Left colon (tissue), 2 donors: ENCODE measurements at regions not wholly inside any gene's neighbourhood (a gene's known extent, or its start where the extent isn't known, plus 50 kb on each side); places are given as distances from the start of the nearest gene placed in this dataset.
"Not testable (repeated sequence)": the region's sequence is repeated elsewhere in the genome, so short reads cannot be mapped to it uniquely, and the experiment has no call there.

Source experiments
- ATAC-seq: fragments of 200-7000 bp; cut with Tn5 transposase; one replicate; pipeline ENCODE4 v1.9.1; 2020; ENCODE audit warnings: mild to moderate bottlenecking, moderate library complexity
- DNase-seq, 2 donors: peaks; one replicate each; pipeline ENCODE4 v3.0.0-alpha.2; 2020
- intact Hi-C, 2 donors: fragments of 100-400 bp; cut with DNase I in 1 of 2; cut with micrococcal nuclease in 1 of 2; formaldehyde crosslinking; loops; one replicate each; pipeline versions ENCODE4 v1.11.2 to v1.14.0; 2022; cut with DNase I, micrococcal nuclease
- donor health status: DM: no; HTN: no; CAD: no.
- donor health status: DM: yes; HTN: yes; CAD: no.

DNA sequence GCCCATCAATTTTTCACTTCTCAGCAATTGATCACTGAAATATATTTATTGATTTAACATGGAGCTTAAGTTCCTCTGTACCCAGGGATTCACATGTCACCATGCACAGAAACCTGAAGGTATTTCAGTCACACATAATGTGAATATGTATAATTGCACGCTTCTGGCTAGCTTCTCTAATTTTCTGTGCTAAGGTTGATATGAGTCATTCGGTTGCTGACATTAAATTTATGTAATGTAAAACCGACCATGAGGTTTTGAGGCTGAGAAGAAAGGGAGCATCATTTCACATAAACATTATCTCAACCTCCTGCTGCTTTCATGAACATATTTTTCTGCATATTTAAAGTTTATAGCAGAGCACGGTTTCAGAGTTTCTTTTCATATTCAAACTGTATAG is 381.0 kb upstream of the TPK1 start:
- ATAC-seq (no peak), DNase-seq (no peak)
- intact Hi-C loops = no loop called here

DNA sequence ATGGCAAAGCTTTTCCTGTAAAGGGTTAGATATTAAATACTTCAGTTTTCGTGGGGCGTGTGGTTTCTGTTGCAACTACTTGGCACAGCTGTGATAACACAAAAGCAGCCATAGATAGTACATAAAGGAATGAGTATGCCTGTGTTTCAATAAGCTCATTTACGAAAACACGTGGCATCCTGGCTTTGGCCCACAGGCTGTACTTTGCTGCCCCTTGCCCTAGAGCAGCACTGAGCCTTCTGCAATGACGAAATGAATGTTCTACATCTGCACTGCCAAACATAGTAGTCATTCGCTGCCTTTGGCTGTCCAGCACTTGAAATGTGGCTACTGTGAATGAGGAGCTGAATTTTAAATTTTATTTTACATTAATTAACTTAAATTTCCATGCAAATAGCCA is 376.2 kb upstream of the TPK1 start:
- DNase-seq = no peak
- ATAC-seq = no peak
- intact Hi-C loops = no loop called here

DNA sequence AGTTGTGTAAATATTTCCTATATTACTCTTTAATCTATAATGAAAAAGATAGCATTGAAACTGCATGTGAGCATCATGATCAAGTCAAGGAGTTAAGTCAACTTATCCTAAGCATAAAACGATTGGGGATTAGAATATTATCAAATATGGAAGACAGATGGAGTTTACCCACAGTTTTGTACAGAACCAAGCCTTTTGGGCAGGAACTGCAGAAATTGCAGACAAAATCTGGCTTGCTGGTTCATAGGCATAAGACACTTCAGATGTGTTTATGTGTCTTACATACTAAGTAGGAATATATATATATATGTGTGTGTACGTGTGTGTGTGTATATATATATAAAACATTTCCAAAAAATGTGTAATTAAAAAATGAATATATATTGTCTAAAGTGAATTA is 375.4 kb upstream of the TPK1 start:
- ATAC-seq = no peak
- intact Hi-C loops = no loop called here
- DNase-seq = no peak

DNA sequence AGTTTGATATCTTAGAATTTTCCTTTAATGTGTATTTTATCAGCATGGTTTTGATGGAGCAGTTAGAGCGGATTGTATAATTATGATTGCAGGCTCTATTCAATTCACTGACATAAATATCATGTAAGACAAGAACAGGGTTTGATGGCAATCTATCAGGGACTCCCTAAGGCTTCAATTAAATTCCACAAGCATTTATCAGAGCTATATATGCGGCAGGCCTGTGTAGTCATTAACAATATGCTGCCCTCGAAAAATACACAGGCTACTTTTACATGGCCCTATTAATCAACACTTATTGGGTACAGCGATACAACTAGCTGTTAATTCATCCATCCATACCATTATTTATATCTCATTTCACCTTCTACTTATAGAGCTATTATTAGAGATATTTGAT is 358.1 kb upstream of the TPK1 start:
- no peak for ATAC-seq
- DNase-seq = no peak
- intact Hi-C loops = no loop called here

DNA sequence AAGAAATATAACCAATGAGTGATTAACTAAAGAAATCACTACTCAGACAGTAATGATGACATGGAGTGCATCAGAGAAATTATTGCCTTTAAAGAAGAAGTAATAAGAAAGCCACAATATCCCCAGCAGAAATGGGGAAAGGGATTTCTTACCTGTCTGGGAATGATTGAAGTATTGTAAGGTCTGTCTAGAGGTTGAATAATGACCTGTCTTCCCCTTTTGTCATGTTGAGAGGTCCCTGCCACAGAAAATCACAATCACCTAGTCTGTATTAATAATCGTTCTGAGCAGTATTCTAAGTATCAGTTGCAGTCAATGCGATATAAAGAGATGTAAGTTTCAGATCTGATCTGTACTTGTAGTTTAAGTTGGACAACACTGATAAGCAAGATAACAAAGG is 349.1 kb upstream of the TPK1 start:
- intact Hi-C loops = no loop called here
- no peak for DNase-seq
- no peak for ATAC-seq

DNA sequence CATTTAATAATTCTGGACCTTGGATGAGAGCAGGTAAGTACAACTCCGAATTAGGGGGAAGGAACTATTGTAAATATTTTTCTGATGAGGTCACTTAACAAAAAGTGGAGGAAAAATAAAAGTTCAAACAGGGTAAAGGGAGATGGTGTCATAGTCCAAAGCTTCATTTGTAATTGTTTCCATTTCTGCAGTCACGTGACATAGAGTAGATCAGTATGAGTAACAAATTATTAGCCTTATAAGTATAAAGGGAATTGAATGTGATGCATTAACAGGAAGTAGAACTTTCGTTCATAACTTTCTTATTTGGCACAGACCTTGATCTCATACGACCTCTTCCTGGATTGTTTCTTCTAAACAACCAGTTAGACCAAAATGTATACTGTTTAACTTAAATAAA is 347.2 kb upstream of the TPK1 start:
- ATAC-seq = no peak
- intact Hi-C loops = no loop called here
- no peak for DNase-seq

DNA sequence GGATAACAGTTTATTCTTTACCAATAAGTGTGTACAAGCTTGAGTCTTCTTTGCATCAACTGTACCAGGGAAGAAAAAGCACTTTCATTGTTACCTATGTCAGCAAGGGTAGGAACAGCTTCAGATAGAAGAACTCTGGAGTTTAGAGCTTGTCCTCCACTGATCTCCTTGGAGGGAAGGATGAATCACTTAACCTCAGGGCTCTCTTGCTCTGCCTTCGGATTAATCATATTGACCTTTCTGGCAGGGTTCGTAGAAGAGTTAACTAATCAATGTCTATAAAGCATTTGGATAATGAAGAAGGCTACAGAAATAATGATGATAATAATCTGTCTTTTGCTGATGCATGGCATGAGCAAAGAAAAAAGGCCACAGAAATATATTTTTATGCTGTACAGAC is 339.5 kb upstream of the TPK1 start:
- DNase-seq = no peak
- ATAC-seq = no peak
- intact Hi-C loops = no loop called here

DNA sequence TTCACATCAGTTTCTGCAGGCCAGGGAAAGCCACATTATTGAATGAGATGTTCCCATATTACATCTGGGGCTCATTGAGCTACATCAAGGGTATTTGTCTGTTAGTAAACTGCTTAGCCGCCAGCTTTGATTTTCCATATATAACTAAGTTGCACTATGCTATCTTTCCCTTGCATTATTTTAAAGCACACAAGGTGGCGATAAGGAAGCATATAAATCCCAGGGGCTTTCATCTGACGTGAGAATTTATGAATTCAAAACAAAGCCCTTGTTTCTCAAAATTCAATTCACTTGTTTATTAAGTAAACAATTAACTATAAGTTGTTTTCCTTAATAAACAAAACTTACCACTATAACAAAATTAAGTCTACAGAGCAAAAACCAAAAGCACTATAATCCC is 334.1 kb upstream of the TPK1 start:
- intact Hi-C loops = no loop called here
- no peak for DNase-seq
- ATAC-seq = no peak

DNA sequence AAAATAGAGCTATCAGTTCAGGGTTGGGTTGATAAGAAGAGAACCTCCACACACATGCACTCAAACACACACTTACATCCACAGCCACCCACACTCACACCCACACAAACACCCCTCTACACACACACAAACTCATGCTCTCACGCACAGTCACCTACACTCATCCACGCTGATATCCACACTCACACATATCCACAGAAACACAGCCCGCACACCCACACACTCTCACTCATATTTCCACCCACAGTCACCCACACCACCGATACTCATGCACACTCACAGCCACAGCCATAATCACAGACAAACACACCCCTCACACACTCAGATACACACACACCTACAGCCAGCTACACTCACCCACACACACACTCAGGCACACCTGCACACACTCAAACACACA is 333.0 kb upstream of the TPK1 start:
- DNase-seq (no peak), ATAC-seq (no peak)
- intact Hi-C loops = no loop called here

DNA sequence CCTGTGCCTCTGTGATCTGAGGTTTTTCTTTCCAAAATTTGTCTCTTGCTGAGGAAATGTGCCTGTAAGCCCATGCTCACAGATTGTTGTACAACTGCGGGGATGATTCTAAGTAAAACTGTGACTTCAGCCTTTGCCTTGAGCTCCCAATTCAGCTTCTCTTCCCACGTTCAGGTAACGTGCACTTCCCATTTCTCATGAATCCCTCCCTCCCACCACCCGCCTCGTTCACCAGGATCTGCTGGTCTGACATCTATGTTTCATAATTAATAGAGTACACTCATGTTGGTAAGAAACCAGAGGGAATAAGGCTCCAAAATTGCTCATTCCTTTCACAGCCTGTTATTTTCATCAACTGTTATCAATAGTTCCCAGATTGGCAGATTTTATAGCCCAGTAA is 332.6 kb upstream of the TPK1 start:
- ATAC-seq (no peak), DNase-seq (no peak)
- intact Hi-C loops = no loop called here

DNA sequence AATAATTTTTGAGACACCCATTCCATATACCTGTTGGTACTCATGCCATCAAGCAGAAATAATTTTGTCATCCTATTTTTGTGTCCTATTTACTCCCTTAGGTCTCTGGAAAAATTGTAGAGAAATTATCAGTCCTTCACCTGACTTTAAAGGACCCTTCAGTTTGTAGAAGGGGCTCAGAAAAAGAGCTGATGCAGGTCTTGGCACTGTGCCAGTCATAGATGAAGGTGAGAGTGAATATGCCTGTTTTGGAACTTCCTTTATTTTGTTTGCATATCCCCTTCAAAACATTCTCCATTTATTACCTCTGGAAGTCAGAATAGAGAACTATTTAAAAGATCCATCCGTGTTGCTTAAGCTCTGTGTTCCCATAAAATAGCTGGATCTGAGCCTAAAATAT is 321.0 kb upstream of the TPK1 start:
- intact Hi-C loops = no loop called here
- ATAC-seq (no peak), DNase-seq (no peak)

DNA sequence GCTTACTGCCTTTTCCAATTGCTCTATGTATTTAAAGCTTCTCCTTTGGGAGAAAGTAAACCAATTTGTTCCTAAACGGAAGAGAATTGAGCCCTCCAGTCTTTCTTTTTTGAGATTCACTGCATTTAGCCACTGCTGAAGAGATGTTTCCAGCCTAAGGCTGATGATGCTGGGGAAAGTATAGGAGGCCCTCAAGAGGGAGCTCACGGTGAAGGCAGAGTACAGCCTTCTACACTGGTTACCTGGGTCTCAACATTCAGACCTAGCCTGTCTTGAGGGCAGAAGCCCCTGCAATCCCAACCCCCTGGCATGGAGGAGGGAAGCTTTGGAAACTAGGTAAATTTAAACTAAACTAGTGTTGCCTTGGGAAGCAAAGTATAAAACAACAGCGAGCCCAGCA is 316.7 kb upstream of the TPK1 start:
- intact Hi-C loops = no loop called here
- ATAC-seq (no peak), DNase-seq (no peak)

DNA sequence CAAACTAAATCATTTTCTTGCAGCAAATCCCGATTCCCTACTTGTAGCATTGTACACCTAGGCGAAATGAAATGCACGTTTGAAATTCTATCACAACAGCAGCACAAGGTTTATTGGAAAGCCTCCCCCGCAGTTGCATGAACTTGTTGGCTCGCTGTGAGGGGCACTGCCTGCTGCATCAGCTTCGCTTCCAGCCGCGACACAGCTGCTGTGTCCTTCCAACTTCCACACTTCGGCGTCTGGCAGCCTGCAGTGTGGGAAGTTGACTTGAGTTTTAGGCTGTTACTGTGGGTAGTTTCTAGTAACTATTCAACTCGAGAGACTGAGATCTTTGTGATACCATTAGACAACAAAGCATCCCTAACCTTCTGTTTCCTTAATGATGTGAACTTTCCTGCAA is 315.8 kb upstream of the TPK1 start:
- intact Hi-C loops = no loop called here
- ATAC-seq (no peak), DNase-seq (no peak)

DNA sequence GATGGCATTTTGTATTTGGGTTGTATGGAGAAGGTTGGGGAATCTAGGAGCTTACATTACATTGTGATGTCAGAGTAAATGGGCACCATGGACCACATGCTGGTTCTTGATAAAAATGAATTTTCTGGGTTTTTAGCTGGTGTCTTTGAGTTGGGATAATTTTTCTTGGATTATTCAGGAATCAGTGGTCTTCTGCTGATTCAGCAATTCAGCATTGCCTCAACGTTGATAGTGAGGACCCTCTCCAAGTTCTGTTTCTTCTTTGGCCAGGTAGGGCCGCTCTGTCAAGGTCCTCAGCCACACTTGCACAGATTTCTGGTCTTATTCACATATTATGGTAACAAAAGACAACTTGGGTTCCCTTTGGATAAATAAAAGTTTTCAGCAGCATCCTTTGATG is 312.0 kb upstream of the TPK1 start:
- DNase-seq (no peak), ATAC-seq (no peak)
- intact Hi-C loops = no loop called here

DNA sequence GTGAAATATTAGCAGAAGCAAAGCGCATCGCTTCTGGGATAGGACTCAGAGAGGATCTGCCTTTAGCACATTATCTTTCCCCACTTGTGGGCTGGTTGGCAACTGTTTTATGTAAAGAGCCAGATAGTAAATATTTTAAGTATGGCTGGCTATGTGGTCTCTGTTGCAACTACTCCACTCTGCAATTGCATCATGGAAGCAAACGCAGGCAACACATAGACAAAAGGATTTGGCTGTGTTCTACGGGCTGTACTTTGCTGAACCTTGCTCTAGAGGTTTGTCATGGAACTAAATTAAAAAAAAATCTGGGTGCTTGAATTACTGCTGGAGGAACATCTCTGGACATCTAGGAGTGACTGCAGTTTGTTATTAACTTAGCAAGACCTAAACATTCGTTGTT is 307.8 kb upstream of the TPK1 start:
- intact Hi-C loops = no loop called here
- DNase-seq (no peak), ATAC-seq (no peak)

DNA sequence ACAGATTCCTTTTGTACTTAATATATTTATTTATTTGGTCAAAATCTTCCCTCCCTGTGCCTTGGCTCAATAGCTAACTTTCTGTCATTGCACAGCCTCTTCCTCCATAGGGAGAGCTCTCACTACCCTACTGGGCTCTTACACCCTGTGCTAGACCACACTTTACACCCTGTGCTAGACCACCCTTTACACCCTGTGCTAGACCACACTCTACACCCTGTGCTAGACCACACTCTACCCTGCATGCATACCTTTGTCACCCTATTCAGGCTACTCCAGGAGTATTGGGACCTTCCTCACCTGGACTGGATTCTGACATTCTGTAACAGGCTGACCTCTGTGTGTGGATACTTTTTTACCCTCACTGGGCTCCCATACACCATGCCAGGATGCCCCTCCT is 298.5 kb upstream of the TPK1 start:
- ATAC-seq = no peak
- intact Hi-C loops = no loop called here
- no peak for DNase-seq

DNA sequence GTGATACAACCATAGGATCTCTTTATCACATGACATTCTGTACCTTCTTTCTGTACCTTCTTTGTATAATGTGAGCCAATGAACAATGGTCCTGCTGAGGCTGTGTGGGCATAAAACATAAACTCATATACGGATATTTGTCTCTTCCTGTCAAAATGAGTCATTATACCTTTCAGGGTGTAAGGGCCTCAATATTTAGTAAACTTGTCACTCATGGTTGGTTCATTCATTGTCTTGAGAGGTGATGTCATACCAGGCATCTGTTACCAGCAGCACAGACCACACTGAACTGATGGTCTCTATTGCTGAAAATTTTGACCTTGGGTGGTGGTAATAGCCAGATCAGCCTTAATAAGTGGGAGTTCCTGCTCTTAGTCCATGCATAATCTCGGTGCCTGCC is 287.6 kb upstream of the TPK1 start:
- intact Hi-C loops = no loop called here
- no peak for DNase-seq
- no peak for ATAC-seq

DNA sequence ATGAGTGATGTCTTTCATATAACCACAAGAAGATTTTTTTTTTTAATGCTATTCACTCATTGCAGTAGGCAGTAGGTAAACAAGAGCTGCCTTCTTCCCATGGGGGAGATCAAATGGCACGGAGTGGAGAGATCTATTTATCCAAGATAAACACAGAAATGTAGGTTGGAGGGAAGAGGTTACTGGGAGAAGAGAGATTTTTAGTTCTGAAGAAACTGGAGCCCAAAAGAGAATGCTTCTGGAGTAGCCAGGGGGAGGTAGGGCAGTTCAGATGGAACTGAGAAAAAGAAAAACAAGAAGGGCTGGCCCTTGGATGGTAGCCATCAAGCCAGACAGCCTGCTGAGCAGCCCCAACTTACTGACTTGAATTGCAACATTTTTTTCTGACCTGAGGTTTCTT is 270.1 kb upstream of the TPK1 start:
- DNase-seq (no peak), ATAC-seq (no peak)
- intact Hi-C loops = no loop called here

DNA sequence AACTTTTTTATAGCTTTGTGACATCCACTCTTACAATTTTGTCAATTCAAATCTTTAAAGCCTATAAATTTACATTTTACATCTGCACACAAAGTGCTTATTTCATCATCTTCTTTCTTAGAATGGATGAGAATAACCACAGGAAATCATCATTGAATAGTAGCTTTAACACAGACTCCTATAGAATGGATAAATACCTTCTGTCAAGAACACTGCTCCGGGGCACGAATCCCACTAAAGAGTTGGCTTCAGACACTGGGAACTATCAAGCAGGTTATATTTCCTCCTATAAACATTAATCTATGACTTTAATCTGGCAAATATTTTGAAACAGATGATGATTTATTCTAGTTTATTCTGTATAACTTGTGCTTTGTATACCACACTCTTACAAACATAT is 269.7 kb upstream of the TPK1 start:
- intact Hi-C loops = no loop called here
- ATAC-seq (no peak), DNase-seq (no peak)

DNA sequence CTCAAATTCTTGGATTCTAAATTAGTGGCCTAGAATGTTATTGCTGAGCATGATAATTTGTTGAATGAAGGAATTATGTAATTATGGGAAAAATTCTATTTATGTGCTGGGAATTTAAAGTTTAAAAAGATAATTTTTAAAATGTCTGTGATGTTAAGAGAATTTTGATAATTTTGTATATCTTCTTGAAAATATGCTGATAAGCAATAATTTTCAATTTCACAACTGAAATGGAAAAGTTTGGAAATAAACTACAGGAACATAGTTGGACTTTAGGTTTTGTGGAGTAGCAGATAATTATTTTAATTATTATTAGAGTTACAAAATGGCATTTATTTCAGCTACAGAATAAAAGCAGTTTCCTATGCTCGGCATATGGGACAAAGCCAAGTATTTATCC is 268.5 kb upstream of the TPK1 start:
- intact Hi-C loops = no loop called here
- DNase-seq = no peak
- no peak for ATAC-seq

DNA sequence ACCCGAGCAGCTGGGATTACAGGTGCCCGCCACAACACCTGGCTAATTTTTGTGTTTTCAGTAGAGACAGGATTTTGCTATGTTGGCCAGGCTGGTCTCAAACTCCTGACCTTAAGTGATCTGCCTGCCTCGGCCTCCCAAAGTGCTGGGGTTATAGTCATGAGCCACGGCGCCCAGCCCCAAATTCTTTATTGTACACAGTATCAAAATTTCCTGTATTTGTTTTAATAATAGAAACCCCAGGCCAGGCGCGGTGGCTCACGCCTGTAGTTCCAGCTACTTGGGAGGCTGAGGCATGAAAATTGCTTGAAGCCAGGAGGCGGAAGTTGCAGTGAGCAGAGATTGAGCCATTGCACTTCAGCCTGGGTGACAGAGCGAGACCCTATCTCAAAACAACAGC is 266.3 kb upstream of the TPK1 start:
- intact Hi-C loops, ATAC-seq, DNase-seq: not testable (repeated sequence)

DNA sequence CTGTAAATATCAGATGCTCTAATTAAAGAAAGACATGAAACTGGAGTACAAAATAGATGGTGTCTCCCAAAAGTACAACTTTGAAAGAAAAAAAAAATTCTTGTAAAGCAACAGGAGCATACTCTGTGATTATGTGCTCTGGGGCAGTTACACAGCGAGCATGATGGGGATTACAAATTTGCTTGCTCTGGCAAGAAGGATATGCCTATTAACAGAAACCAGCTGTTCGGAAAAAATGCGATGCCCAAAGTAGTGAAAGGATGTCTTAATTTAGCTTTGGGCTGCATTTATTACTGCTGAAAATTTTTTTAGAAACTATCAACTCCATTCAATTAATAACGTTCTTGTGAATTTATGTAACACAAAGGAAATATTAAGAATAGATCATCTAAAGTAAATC is 256.9 kb upstream of the TPK1 start:
- ATAC-seq (no peak), DNase-seq (no peak)
- intact Hi-C loops = no loop called here
